GM21786 (cell line): ENCODE measurements at regions not wholly inside any gene's neighbourhood (a gene's known extent, or its start where the extent isn't known, plus 50 kb on each side); places are given as distances from the start of the nearest gene placed in this dataset.

ENCODE experiments used
- ATAC-seq: cut with Tn5 transposase; IDR thresholded peaks from one replicate; pipeline ENCODE4 v1.9.1; 2021; ENCODE audit not compliant: unreplicated experiment

DNA sequence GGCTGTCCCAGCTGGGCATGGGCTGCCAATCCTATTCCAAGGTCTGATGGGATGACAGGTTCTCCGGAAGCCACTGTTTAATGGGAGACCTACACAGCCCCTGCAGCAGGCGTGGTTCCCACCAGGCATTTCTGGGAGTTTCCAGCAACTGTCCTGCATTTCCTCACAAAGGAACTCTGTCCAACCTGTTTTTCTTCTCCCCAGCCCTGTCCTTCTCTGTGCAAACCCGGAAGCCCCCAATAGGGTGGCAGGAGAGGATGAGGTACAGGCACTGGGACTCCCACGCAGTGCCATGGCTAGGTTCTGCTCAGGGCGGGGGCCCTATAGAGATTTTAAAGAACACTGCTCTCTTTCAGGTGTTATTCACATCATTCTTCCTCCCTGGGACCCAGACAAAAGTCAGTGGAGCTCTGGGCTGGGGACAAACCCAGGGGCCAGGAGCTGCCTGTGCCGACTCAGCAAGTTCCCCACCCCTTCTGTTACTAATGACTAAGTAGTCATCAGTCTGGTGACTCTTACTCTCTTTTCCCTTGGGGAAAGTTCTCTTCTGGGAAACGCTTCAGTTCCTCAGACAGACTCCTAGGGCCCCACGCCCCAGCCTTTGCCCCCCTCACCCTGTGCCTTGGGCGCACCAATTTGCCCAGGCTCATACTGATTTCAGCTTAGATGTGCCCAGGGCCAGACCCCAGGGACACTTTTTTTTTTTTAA, 97.7 kb downstream of the CD47 start:
- ATAC-seq, result peak; percentile 54

- ATAC-seq, result no peak
Measured at GRCh38 chr3:107990926-107991325, 99.9 kb downstream of the CD47 start.

DNA sequence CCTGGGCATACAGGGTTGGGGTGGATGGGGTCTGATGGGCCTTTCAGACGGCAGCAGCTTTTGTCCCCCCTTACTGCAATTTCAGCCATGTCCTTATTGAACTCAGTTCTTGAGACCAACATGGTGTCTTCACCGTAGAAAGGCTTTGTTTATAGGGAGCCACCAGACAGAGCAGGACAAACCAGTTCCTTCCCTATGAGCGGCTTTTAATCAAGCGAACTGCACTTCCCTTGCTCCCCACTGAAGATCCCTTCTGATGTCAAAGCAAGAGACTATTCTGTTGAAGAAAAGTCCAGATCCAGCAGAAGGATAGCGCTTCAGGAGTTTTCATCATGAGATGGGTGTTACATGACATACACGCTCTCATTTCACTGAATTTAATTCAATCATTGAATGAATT, 100.4 kb downstream of the CD47 start:
- no peak for ATAC-seq

DNA sequence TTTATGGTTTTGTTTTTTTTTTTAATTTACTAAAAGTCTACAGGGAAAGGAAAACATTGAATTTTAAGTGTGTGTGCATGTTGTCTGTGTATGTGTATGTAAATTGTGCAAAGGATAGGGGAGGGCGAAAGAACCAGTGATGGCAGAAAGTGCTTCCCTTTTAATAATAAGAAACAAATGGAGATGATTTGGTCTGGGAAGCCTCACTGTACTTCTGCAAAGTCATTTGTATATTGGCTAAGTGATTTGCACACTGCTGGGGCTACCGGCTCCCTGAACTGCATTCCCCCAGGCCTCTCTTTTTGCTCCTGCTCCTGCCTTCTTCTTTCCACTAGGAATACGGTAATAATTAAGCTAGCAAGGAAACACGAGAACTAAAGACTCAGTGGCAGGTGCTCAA, 101.2 kb downstream of the CD47 start:
- no peak for ATAC-seq

GRCh38 chr3:107988460-107989175, 102.2 kb downstream of the CD47 start:
- ATAC-seq, result no peak

- no peak for ATAC-seq
Measured at GRCh38 chr3:107987036-107987939, 103.5 kb downstream of the CD47 start.

GRCh38 chr3:107986505-107986904, 104.3 kb downstream of the CD47 start:
- no peak for ATAC-seq

DNA sequence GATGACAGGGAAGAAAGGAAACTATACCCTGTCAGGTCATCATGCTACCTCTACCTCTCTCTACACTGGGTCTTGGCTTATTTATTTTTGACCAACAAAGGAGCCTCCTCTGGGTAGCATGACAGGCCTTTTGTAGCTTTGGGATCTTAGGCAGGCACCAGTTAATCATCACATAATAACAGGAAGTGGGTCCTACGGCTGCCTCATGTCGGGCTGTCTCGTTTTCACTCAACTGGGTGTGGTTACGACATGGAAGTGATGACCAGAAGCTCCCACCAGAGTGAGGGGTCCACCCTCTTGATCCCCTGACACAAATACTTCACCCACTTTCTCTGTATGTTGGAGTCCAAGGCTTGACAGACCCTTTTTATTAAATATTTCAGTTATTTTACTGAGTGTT, 105.3 kb downstream of the CD47 start:
- ATAC-seq, result peak; percentile 97

DNA sequence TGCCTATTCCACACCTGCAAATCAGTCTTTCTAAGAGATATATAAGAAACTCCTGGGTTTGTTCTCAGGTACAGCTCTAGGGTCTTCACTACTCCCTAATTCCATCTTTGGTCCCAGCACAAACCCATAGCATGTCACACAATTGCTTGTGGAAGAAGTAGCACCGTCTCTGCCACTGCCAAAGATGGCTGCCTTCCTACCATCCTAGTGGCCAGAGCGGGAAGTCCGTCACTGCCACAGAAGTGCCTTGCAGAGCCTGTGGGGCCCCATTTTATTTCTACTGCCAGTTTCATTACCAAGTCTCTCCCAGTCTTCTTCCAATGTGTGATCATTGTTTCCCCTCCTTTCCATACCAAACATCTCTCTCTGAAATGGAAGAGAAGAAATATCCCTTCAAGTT, 107.6 kb downstream of the CD47 start:
- no peak for ATAC-seq

- ATAC-seq, result no peak
Measured at GRCh38 chr3:107982165-107982564, 108.7 kb downstream of the CD47 start.

GRCh38 chr3:107981471-107982111, 109.2 kb downstream of the CD47 start:
- ATAC-seq, result no peak

- ATAC-seq, result no peak
Measured at GRCh38 chr3:107979538-107979937, 111.3 kb downstream of the CD47 start.

DNA sequence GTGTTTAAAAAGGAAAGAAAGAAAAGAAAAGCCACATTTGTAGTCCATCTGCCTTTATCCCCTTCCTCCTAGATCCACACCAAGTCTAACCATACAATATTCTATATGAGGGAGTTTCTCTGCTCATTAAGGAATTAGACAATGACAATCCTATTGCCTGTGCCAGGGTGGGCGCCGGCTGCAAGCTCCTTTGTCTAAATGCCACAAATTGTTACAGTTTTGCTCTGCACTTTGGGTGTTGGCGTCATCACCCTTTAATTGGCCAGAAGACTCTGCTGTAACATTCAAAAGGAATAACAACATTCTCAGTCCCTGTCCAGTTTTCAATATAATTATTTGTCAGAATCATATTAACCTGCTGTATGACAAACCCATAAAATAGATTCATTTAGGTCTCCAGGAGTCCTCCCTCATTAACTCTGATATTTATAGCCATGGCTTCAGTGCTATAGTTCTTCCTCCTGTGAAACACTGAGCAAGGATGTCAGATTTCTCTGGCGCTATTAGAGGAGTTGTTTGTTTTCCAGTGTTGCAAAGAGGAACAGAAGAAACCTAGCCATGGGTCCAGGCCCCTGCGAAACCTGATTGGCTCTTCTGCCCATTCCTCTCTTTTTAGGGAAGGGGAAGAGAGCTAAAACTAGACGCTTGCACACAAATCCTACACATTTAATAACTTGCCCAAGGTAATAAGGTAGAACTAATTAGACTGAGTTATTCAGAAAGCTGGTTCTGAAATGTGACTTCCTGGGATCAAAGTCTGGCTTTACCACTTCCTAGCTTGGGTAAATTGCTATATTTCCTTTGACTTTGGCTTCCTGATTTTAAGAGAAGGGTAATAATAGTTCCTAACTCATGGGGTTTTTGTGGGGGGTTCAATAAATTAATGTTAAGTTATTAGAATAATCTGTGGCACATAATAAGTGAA, 112.4 kb downstream of the CD47 start:
- no peak for ATAC-seq

DNA sequence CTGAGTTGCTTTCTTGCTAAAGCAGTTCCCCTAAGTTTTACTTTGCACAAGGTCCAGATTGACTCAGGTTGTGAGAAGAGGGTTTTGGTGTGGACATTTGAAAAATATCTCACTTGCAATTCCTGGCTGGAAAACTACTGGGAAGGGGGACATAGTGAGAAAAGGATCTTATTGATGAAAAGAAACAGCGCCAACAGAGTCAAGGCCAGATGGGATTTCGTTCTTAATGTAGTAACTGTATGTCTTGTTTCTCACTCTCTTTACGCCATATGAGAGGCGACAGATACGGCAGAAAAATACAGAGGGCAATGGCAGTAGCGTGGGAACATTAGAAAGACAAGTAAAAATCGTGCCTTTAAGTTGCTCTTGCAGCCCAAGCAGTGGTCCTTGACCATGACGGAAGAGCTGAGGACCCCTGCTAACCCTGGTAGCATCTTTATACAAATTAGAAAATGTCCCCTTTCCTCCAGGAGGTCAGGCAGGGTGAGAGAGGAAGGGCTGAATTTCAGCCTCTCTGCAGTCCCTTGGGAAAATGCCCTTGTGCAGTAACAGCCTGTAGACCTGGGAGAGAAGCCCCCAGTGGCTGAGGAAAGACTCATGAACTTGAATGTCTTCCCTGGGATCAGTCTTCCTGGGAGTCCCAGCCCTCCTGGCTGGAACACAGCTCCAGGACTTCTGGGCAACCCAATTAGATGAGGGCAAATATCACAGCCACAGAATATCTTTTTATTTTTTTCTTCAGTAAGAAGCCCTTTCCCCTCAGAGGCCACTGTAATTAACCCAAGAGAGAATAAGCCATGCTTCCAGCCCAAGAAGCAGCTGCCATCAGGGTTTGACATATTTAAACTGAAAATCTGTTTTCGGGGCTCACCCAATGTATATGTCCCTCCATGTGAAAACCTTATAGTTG, 113.4 kb downstream of the CD47 start:
- no peak for ATAC-seq

GRCh38 chr3:107976202-107976800, 114.5 kb downstream of the CD47 start:
- no peak for ATAC-seq

- no peak for ATAC-seq
Measured at GRCh38 chr3:107975529-107976201, 115.2 kb downstream of the CD47 start.

- no peak for ATAC-seq
Measured at GRCh38 chr3:107973961-107974360, 116.9 kb downstream of the CD47 start.

DNA sequence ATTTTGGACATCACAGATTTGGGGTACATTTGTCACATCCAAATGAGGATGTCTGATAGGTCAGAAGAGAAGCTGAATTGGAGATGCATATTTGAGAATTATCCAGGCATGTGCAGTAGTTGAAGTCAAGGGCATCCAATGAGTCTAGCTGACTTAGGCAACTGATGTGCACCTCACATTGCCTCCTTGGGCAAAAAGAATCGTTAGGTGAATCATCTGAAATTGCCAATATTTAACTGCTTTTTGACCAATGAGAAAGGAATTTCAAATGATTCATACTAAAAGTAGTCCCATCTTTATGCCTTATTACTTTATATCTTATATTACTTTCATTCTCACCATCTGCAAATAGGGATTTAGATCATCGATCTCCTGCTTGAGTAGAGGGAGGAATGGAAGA, 117.7 kb downstream of the CD47 start:
- ATAC-seq, result no peak
